K562 (cell line): ENCODE measurements at regions not wholly inside any gene's neighbourhood (a gene's known extent, or its start where the extent isn't known, plus 50 kb on each side); places are given as distances from the start of the nearest gene placed in this dataset.

Source experiments
- ATAC-seq: fragments of 200-7000 bp; cut with Tn5 transposase; 3 replicates; pipeline ENCODE4 v1.9.1; 2020; ENCODE audit warnings: moderate library complexity
- BruUV-seq: library from RNA; stranded (reverse); fragments of 400-500 nt; replicated peaks from 2 replicates; lab custom pipeline; 2021; lab: Mats Ljungman, UMichigan
- CTCF ChIA-PET: fragments of 300-600 bp; formaldehyde crosslinking; extraction: SDS; loops from one replicate; lab custom pipeline; 2021; ENCODE audit warnings: low intra/inter-chr PET ratio; lab: Yijun Ruan, JAX
- POLR2A ChIA-PET: fragments of 300-600, 350-650 bp; sonication (Branson Sonifier 250); formaldehyde crosslinking; extraction: SDS; loops from one replicate; lab custom pipeline; 2021; ENCODE audit warnings: antibody characterized with exemption, inconsistent platforms; lab: Yijun Ruan, JAX
- DNase-seq, 4 experiments: peaks; one replicate each; pipeline versions ENCODE4 v3.0.0 to v3.0.0-alpha.2; 2011 to 2018; ENCODE audit warnings: low spot score in 3 of 4, mixed read lengths in 3 of 4; ENCODE audit errors: extremely low read depth in 1 of 4
- FAIRE-seq: peaks from 2 replicates; lab custom pipeline; 2011; peaks lifted over from hg19 to GRCh38; lab: Jason Lieb, UNC
- H2AFZ ChIP-seq: 2 replicates; pipeline ENCODE4 v1.6.0; 2011; ENCODE audit warnings: low read depth, low read length, control low read depth, inconsistent platforms
- H3K27ac ChIP-seq: fragments of 200-600 bp; 3 replicates; pipeline ENCODE4 v1.8.0; 2011; ENCODE audit warnings: low read depth, mild to moderate bottlenecking, control low read depth, inconsistent platforms, low read length, moderate library complexity, mixed read lengths; ENCODE audit errors: extremely low read depth
- H3K27me3 ChIP-seq, 2 experiments: fragments of 300-600 bp in 1 of 2; 2 replicates in 1 of 2; 3 replicates in 1 of 2; pipeline versions ENCODE4 v1.6.0 to v1.8.0; 2011; ENCODE audit warnings: inconsistent platforms in 2 of 2, low read length in 2 of 2, mild to moderate bottlenecking in 1 of 2, mixed read lengths in 1 of 2, moderate library complexity in 1 of 2; ENCODE audit not compliant: control insufficient read depth in 2 of 2, insufficient read depth in 2 of 2
- H3K36me3 ChIP-seq: fragments of 300-600 bp; 3 replicates; pipeline ENCODE4 v1.8.0; 2011; ENCODE audit warnings: mild to moderate bottlenecking, low read length, inconsistent platforms; ENCODE audit not compliant: control insufficient read depth, insufficient read depth
- H3K4me1 ChIP-seq, 2 experiments: fragments of 200-600 bp in 1 of 2; replicated peaks in 1 of 2; 2 replicates in 1 of 2; 3 replicates in 1 of 2; pipeline versions ENCODE4 v1.5.1 to v1.8.0; 2011; ENCODE audit warnings: inconsistent platforms in 2 of 2, low read length in 2 of 2, mild to moderate bottlenecking in 1 of 2, mixed read lengths in 1 of 2, moderate library complexity in 1 of 2; ENCODE audit not compliant: control insufficient read depth in 2 of 2, insufficient read depth in 2 of 2
- H3K4me2 ChIP-seq: 2 replicates; pipeline ENCODE4 v1.6.1; 2011; ENCODE audit warnings: low read length, control low read depth, inconsistent platforms, mixed read lengths; ENCODE audit not compliant: insufficient read depth
- H3K4me3 ChIP-seq: fragments of 200-600 bp; sonication (generic), shearing (Covaris generic); 2 replicates; pipeline ENCODE4 v1.5.1; 2016; ENCODE audit warnings: control low read depth, inconsistent platforms
- H3K79me2 ChIP-seq: fragments of 200-600 bp; 3 replicates; pipeline ENCODE4 v1.8.0; 2011; ENCODE audit warnings: low read length, inconsistent platforms; ENCODE audit not compliant: control insufficient read depth, insufficient read depth
- H3K9ac ChIP-seq, 2 experiments: 2 replicates each; pipeline versions ENCODE4 v1.6.0 to v1.6.1; 2011; ENCODE audit warnings: low read depth in 2 of 2, low read length in 2 of 2, control low read depth in 1 of 2, inconsistent platforms in 1 of 2, mild to moderate bottlenecking in 1 of 2, mixed read lengths in 1 of 2; ENCODE audit not compliant: insufficient read depth in 1 of 2
- H3K9me1 ChIP-seq: one replicate; pipeline ENCODE4 v1.6.0; 2011; ENCODE audit warnings: inconsistent platforms, mild to moderate bottlenecking, low read length, moderate library complexity; ENCODE audit not compliant: control insufficient read depth, insufficient read depth
- H3K9me3 ChIP-seq: replicated peaks from 2 replicates; pipeline ENCODE4 v1.5.1; 2011; ENCODE audit warnings: low read depth, low read length, inconsistent platforms; ENCODE audit not compliant: control insufficient read depth, insufficient read depth
- H4K20me1 ChIP-seq: replicated peaks from 2 replicates; pipeline ENCODE4 v1.6.1; 2011; ENCODE audit warnings: low read length, inconsistent platforms, mixed read lengths; ENCODE audit not compliant: control insufficient read depth, insufficient read depth
- CCNT2 ChIP-seq: IDR thresholded peaks from 2 replicates; pipeline ENCODE4 v1.6.1; 2011; ENCODE audit warnings: borderline replicate concordance, low read depth, mild to moderate bottlenecking, moderate library complexity, mixed read lengths, low read length; ENCODE audit not compliant: insufficient read length; ENCODE audit errors: extremely low read depth
- CHD2 ChIP-seq: IDR thresholded peaks from 2 replicates; pipeline ENCODE4 v1.6.1; 2011; ENCODE audit warnings: low read depth, low read length
- GATAD2A ChIP-seq: fragments of 450-650 bp; IDR thresholded peaks from 2 replicates; pipeline ENCODE4 v1.6.1; 2017
- HDAC6 ChIP-seq: IDR thresholded peaks from 2 replicates; pipeline ENCODE4 v1.6.1; 2012; ENCODE audit warnings: low read depth, mild to moderate bottlenecking, control low read depth, inconsistent platforms, low read length, moderate library complexity
- NR2C1 ChIP-seq, 2 experiments: fragments of 450-650 bp; IDR thresholded peaks; 2 replicates each; pipeline ENCODE4 v1.6.1; 2017; ENCODE audit warnings: mild to moderate bottlenecking in 2 of 2, antibody characterized with exemption in 1 of 2, inconsistent platforms in 1 of 2, missing compliant biosample characterization in 1 of 2, missing genetic modification characterization in 1 of 2
- RFX5 ChIP-seq: IDR thresholded peaks from 2 replicates; pipeline ENCODE4 v1.6.1; 2011; ENCODE audit warnings: low read depth, mild to moderate bottlenecking, improper control_type of control experiment, low read length
- TBL1XR1 ChIP-seq, 2 experiments: IDR thresholded peaks; 2 replicates each; pipeline ENCODE4 v1.6.1; 2012; ENCODE audit warnings: improper control_type of control experiment in 2 of 2, low read length in 2 of 2, mild to moderate bottlenecking in 1 of 2
- ZNF133 ChIP-seq: fragments of 250-450 bp; sonication (Bioruptor Pico); IDR thresholded peaks from 2 replicates; pipeline ENCODE4 v1.4.0; 2020; ENCODE audit warnings: mild to moderate bottlenecking
- WGBS: fragments of 100-300 bp; shearing (Covaris generic); methylation state at CpG from one replicate; pipeline ENCODE4 v1.1.6; 2016; ENCODE audit warnings: low coverage, mixed read lengths; ENCODE audit not compliant: insufficient coverage; ENCODE audit errors: missing lambda C conversion rate; 5-methylcytosine and 5-hydroxymethylcytosine counted together
- in situ Hi-C: fragments of 300-500 bp; cut with MboI; formaldehyde crosslinking; loops from 4 replicates; pipeline ENCODE4 v1.15.0; 2018; ENCODE audit warnings: inconsistent platforms, mixed read lengths
- intact Hi-C: fragments of 100-400 bp; cut with micrococcal nuclease; formaldehyde crosslinking; loops from 2 replicates; pipeline ENCODE4 v1.14.2; 2022

GRCh38 chr2:34254272-34254878 lies 655.3 kb upstream of the FAM98A start:
- intact Hi-C loops (no loop called here), in situ Hi-C loops (no loop called here)
- POLR2A ChIA-PET, result no interaction called here
- H3K9me1 ChIP-seq, result no peaks in the 10 kb centered on the region
- H3K4me2 ChIP-seq, result no peak overlapping the region
- CTCF ChIA-PET, result no interaction called here
- H3K79me2 ChIP-seq, result no peaks in the 10 kb centered on the region
- no peaks in the 10 kb centered on the region for H3K4me1 ChIP-seq
- H2AFZ ChIP-seq, result no peak overlapping the region
- ATAC-seq (no peak), FAIRE-seq (no peak), DNase-seq (no peak)
- no peaks in the 10 kb centered on the region for H3K36me3 ChIP-seq
- no peak overlapping the region for H3K27ac ChIP-seq
- H4K20me1 ChIP-seq, result no peaks in the 10 kb centered on the region
- no peak overlapping the region for H3K4me3 ChIP-seq
- H3K27me3 ChIP-seq, result no peaks in the 10 kb centered on the region
- BruUV-seq, result no TSS peak
- 0% methylated on average over 2 of the region's 2 CpGs for WGBS
- H3K9me3 ChIP-seq, result no peaks in the 10 kb centered on the region
- TF ChIP-seq HDAC6 (no peak), ZNF133 (no peak), GATAD2A (no peak), RFX5 (no peak), CHD2 (no peak), CCNT2 (no peak), NR2C1 (IDR thresholded peaks at IDR 0.05) (no peak), NR2C1 (tag; IDR thresholded peaks at IDR 0.05) (no peak), TBL1XR1 (IDR thresholded peaks at IDR 0.05; ENCODE audit: low read length in 2 of 2) (no peak)
- no peak overlapping the region for H3K9ac ChIP-seq
